Prostate gland (tissue), 2 donors: ENCODE measurements at regions not wholly inside any gene's neighbourhood (a gene's known extent, or its start where the extent isn't known, plus 50 kb on each side); places are given as distances from the start of the nearest gene placed in this dataset.

Experiments
- DNase-seq: peaks from one replicate; pipeline ENCODE4 v3.0.0-alpha.2; 2019; ENCODE audit warnings: low spot score
- H3K27ac ChIP-seq, 2 donors: fragments of 200-600 bp; sonication (generic); 2 replicates each; pipeline ENCODE4 v1.5.1; 2017 to 2019
- H3K27me3 ChIP-seq: fragments of 200-600 bp; sonication (generic); replicated peaks from 2 replicates; pipeline ENCODE4 v1.5.1; 2019; ENCODE audit not compliant: insufficient read depth
- H3K36me3 ChIP-seq, 2 donors: fragments of 200-600 bp; sonication (generic); 1 replicate in 1 of 2; 2 replicates in 1 of 2; pipeline versions ENCODE4 v1.5.1 to v1.8.1; 2017 to 2019
- H3K4me1 ChIP-seq: fragments of 200-600 bp; sonication (generic); replicated peaks from 2 replicates; pipeline ENCODE4 v1.5.1; 2019
- H3K4me3 ChIP-seq, 2 donors: fragments of 200-600 bp; sonication (generic); 2 replicates each; pipeline ENCODE4 v1.5.1; 2017 to 2019
- H3K9me3 ChIP-seq: fragments of 200-600 bp; sonication (generic); 2 replicates; pipeline ENCODE4 v1.5.1; 2017
- CTCF ChIP-seq, 4 experiments: fragments of 200-600 bp in 2 of 4; fragments of 450-650 bp in 2 of 4; sonication (generic) in 2 of 4; IDR thresholded peaks; 1 replicate in 3 of 4; 2 replicates in 1 of 4; pipeline ENCODE4 v1.5.1; 2016 to 2019; ENCODE audit warnings: antibody characterized with exemption in 4 of 4, mild to moderate bottlenecking in 2 of 4, moderate library complexity in 2 of 4
- POLR2A ChIP-seq: fragments of 450-650 bp; IDR thresholded peaks from one replicate; pipeline ENCODE4 v1.6.1; 2016; ENCODE audit warnings: antibody characterized with exemption, mild to moderate bottlenecking
- POLR2AphosphoS5 ChIP-seq: sonication (generic); formaldehyde crosslinking; IDR thresholded peaks from one replicate; pipeline ENCODE4 v1.6.1; 2017; ENCODE audit warnings: antibody characterized with exemption
- WGBS: methylation state at CpG from one replicate; pipeline ENCODE4 v1.1.5; 2018; 5-methylcytosine and 5-hydroxymethylcytosine counted together
- intact Hi-C: fragments of 100-400 bp; cut with DNase I; formaldehyde crosslinking; loops from one replicate; pipeline ENCODE4 v1.14.2; 2022

- no peak for DNase-seq
- intact Hi-C loops = no loop called here
- no peaks in the 10 kb centered on the region for H3K9me3 ChIP-seq
- TF ChIP-seq POLR2AphosphoS5 (no peak), POLR2A (no peak), CTCF (IDR thresholded peaks at IDR 0.05) (no peak)
- no peaks in the 10 kb centered on the region for H3K36me3 ChIP-seq
- no peaks in the 10 kb centered on the region for H3K27me3 ChIP-seq
- WGBS = 61% methylated on average over 4 of the region's 4 CpGs
- no peaks in the 10 kb centered on the region for H3K4me1 ChIP-seq
- H3K27ac ChIP-seq = no peak overlapping the region
- H3K4me3 ChIP-seq = no peak overlapping the region
Observed at GRCh38 chr13:61078976-61079770, 336.5 kb downstream of the PCDH20 start.

GRCh38 chr13:61052175-61052574 lies 363.5 kb downstream of the PCDH20 start:
- no peak overlapping the region for H3K27ac ChIP-seq
- no peaks in the 10 kb centered on the region for H3K9me3 ChIP-seq
- WGBS = 100% methylated on average over 1 of the region's 1 CpG
- no peaks in the 10 kb centered on the region for H3K4me1 ChIP-seq
- TF ChIP-seq POLR2A (no peak), CTCF (IDR thresholded peaks at IDR 0.05) (no peak), POLR2AphosphoS5 (no peak)
- no peak for DNase-seq
- intact Hi-C loops = no loop called here
- H3K27me3 ChIP-seq = no peaks in the 10 kb centered on the region
- H3K36me3 ChIP-seq = no peaks in the 10 kb centered on the region
- H3K4me3 ChIP-seq = no peak overlapping the region

- H3K4me1 ChIP-seq = no peaks in the 10 kb centered on the region
- intact Hi-C loops = no loop called here
- TF ChIP-seq POLR2A = no peak
- no peak for TF ChIP-seq POLR2AphosphoS5
- no peak for TF ChIP-seq CTCF (IDR thresholded peaks at IDR 0.05)
- H3K4me3 ChIP-seq = no peak overlapping the region
- WGBS = 53% methylated on average over 2 of the region's 2 CpGs
- DNase-seq = no peak
- no peak overlapping the region for H3K27ac ChIP-seq
- H3K27me3 ChIP-seq = no peaks in the 10 kb centered on the region
- no peaks in the 10 kb centered on the region for H3K36me3 ChIP-seq
- H3K9me3 ChIP-seq = no peaks in the 10 kb centered on the region
Observed at GRCh38 chr13:61045251-61045650, 370.4 kb downstream of the PCDH20 start.

- Histone ChIP-seq H3K4me1 (no peaks in the 10 kb centered on the region), H3K27ac (no peak overlapping the region), H3K27me3 (no peaks in the 10 kb centered on the region), H3K36me3 (no peaks in the 10 kb centered on the region), H3K4me3 (no peak overlapping the region), H3K9me3 (no peaks in the 10 kb centered on the region)
- 91% methylated on average over 2 of the region's 2 CpGs for WGBS
- no peak for TF ChIP-seq CTCF (IDR thresholded peaks at IDR 0.05)
- TF ChIP-seq POLR2A = no peak
- no peak for TF ChIP-seq POLR2AphosphoS5
- intact Hi-C loops = no loop called here
- DNase-seq = no peak
Observed at GRCh38 chr13:61040181-61040580, 375.5 kb downstream of the PCDH20 start.

- H3K4me3 ChIP-seq = no peak overlapping the region
- H3K27me3 ChIP-seq = no peaks in the 10 kb centered on the region
- H3K36me3 ChIP-seq = no peaks in the 10 kb centered on the region
- DNase-seq = no peak
- TF ChIP-seq POLR2A = no peak
- no peak for TF ChIP-seq POLR2AphosphoS5
- no peak for TF ChIP-seq CTCF (IDR thresholded peaks at IDR 0.05)
- WGBS = 95% methylated on average over 4 of the region's 4 CpGs
- no peaks in the 10 kb centered on the region for H3K4me1 ChIP-seq
- no peaks in the 10 kb centered on the region for H3K9me3 ChIP-seq
- intact Hi-C loops = no loop called here
- H3K27ac ChIP-seq = no peak overlapping the region
Observed at GRCh38 chr13:61039302-61039701, 376.3 kb downstream of the PCDH20 start.
